Stimulated activated CD8-positive, alpha-beta memory T cell treated with anti-CD3 and anti-CD28 coated beads, Interleukin-12 subunit alpha, Interleukin-12 subunit beta, amount 100 ng/mL, for 24 hours (primary cell): ENCODE measurements at regions not wholly inside any gene's neighbourhood (a gene's known extent, or its start where the extent isn't known, plus 50 kb on each side); places are given as distances from the start of the nearest gene placed in this dataset.

Source experiments
- DNase-seq: peaks from one replicate; pipeline ENCODE4 v3.0.0-alpha.2; 2020; ENCODE audit errors: extremely low read depth

DNA sequence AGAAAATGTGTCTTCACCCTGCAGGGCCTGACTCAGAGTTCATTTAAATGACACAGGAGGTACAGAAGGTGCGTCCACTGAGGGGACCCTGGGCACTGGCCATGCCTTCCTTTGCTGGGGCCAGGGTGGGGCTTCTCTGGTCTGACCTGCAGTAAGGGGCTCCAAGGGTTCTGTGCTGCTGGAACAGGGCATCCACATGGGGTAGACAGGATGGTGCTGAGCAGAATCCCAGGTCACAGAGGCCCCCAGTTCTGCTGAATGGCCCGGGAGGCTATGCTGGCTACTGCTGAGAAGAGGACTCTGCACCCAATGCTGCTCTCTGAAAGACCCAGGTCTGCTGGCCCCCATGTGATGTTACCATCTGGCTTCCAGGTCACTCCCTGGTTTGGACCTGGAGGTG lies 150.4 kb upstream of the GGTLC1 start:
- no peak for DNase-seq

DNA sequence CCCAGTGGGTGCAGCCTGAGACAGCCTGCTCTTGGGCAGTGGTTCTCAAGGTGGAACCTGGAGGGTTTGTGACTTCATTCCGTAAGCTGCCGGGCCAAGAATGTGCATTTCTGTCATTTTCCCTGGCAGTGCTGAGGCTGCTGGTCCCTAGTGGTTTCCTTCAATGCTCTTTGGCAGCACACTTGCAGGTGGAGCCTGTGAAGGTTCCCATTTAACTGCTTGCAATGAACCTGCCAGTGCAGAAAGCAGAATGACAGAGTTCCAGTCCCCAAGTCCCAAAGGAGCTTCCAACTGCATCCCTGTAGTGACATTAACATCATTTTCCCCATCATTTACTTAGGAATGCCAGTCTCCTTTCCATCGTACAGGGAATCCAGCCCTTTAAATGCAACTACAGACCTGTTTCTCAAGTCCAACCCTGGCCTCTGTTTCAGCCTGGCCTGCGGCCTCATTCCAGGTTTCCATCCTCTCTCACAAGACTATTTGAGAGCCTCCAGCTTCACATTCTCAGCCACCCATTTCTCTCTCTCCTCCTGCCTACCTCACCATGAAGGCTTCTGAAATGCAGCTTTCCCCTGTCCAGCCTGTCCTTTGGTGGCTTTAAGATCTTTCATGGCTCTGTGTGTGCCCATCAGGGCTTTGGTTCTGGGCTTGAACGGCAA lies 149.7 kb upstream of the GGTLC1 start:
- DNase-seq: no peak

DNA sequence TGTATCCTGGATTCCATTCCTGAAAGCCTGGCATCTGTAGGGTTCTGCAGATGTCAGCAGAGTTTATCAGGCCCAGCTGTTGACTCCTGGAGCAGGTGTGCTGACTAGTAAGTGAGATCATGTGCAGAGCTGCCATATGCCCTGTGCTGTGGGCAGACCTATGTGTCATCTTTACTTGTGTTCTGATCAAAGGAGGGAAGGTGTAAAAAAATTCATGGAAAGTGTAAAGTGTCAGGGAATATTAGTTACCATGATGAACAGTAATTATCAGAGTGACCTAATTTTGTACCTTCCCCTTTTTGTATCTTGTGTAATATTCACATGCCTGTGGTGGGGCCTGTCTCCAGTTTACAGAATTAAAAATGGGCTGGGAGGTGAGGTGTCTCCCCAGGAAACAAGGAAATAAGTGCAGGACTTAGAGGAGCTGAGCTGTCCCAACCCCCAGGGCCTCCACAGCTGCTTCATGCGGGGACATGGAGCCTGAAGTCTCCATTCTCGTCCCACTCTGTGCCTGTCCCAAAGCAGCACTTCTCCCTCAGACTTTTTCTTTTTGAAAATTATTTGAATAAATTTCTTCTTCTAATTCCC lies 148.2 kb upstream of the GGTLC1 start:
- DNase-seq: no peak

DNA sequence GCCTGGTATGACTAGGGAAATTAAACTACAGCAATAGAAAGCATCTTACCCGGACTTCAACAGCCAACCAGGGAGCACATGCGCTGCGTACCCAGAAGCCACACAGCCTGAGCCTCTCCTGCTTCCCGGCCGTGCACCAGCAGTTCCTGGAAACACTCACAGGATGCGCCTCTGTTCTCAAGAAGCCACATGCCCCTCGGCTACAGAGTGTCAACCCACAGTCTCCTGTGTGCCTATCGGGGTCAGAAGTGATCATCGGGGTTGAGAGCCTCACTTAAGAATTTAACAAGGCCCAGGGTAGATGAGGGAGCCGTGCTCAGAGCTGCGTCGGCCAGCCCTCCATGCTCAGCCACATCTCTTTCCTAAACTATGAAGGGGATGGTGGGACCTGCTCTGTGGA lies 147.2 kb upstream of the GGTLC1 start:
- DNase-seq: no peak

DNA sequence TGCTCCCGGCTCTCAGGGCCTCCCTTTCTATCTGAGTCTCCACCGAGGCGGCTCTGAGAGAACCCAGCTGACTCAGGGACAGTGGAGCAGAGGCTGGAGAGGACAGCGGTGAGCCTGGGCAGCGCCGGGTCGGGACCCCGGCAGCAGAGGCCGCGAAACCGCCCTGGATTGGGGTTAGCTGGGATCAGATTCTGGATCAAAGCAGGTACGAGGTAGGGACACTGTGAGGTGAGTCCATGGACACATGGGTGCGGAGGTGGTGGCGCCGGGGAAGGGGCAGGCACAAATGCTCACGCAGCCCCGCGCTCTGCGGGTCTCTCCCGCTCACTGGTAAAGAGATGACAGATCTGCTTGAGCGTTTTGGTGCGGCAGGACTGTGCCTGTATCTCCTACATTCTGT lies 146.4 kb upstream of the GGTLC1 start:
- DNase-seq: no peak

DNA sequence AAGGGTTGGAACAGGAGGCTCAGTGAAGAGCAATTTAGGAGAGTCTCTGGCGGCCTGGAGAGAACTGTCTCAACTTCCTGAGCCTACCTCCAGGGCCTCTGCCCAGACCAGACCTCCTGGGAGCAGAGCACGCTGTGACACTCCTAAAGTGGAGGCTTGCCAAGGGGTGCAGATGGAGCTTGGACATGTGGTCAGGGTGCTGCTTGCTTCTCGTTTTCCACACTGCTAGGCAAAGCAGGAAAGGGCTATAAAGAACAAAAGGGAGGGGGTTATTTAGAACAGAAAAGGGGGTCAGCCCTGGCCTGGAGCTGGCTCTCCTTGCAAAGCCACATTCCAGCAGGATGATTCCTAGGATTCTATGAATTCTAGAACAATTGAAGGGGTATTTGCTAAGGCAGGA lies 145.7 kb upstream of the GGTLC1 start:
- no peak for DNase-seq

DNA sequence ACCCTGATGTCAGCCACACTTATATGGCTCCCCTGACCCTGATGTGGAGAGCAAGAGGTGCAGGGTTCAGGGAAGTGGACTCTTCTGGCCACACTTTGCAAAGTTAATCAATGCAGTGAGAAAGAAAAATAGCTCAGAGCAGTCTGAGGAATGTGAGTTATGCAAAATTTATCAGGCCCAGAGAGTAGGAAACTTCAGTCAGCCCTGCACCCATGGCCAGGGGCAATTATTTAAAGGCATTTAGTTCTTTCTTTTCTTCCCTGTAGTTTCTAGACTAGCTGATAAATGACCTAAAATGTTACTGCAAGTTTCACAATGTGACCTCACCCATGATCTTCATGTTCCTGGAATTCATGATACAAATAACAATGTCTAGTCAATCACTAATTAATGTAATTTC lies 143.7 kb upstream of the GGTLC1 start:
- no peak for DNase-seq

DNA sequence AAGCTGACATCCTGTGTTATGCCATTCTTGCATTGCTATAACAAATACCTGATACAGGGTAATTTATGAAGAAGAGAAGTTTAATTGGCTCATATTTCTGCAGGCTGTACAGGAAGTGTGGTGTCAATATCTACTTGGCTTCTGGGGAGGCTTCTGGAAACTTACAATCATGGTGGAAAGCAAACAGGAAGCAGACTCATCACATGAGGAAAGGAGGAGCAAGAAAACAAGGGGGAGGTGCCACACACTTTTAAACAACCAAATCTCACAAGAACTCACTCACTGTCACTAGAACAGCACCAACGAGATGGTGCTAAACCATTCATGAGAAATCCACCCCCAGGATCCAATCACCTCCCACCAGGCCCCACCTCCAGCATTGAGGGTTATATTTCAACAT lies 143.1 kb upstream of the GGTLC1 start:
- DNase-seq: no peak

DNA sequence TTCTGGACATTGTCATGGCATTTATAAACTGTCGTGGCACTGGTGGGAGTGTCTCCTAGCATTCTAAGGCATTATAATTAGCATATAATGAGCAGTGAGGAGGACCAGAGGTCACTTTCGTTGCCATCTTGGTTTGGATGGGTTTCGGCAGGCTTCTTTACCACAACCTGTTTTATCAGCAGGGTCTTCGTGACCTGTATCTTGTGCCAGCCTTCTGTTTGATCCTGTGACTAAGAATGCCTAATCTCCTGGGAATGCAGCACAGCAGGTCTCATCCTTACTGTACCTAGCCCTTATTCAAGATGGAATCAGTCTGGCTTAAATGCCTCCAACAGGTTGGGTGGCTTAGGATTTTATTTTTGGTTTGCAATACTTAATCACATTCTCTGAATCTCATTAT lies 142.7 kb upstream of the GGTLC1 start:
- no peak for DNase-seq

DNA sequence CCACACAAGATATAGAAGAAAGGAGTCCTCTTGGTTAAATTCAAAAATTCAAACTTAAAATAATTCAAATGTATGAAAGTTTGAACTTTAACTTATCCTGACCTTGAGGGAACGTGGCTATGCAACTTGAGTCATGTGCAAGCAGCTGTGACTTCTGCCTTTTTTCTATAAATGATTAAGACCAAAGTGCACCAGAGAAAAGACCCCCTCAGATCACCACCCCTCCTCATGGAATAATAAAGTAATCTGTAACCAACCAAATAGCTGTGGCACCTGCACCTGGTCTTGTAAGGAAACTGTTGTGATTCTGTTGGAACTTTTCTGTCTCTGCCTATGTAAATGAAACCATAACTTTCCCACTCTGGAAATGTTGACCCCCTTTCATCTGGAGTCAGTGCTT lies 141.1 kb upstream of the GGTLC1 start:
- DNase-seq: no peak

DNA sequence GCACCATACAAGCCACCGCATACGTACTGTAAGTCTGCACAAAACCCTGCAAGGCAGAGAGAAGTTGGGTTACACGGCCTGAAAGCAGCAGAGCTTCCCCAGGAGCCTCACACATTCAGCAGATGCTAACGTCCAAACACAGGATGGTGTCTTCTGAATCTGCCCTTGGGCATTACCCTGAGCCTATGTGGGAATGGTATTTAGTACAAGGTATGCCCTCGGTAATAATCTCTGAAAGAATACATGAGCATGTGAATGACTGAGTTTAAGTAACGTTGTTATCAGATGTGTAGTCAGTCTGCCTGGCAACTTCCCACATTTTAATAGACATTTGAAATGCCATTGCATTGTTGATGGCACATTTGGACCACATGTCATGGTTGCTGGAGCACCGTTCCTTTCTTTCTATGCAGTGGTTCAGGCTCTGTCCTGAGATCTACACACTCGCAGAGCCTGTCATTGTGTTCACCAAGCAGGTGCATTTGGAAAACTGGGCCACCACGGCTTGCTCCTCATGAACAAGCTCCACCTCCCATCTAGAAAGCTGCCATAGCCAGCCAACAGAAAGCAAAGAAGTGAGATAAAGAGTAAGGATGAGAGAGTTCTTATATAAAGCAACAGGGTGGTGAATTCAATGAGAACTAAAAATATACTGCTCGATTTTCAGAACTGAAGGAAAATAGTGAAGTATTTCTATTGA lies 136.5 kb upstream of the GGTLC1 start:
- DNase-seq: no peak

DNA sequence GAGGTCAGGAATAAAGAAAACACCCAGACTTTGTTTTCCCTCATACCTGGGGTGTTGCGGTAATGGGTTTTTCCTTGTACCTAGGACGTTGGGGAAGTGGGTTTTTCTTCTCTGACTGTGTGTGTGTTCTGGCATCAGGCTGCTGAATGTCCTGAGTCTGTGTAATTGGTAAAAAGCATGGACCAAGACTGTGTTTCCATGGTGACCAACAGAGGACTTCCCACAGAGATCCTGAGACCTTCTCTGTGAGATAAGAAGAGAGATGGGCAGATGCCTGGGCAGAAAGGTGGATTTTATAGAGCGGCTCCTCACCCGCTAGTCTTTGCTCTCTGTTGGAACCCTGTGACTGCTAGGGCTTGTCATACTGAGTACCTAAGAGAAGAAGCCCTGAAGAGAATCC lies 135.4 kb upstream of the GGTLC1 start:
- no peak for DNase-seq

DNA sequence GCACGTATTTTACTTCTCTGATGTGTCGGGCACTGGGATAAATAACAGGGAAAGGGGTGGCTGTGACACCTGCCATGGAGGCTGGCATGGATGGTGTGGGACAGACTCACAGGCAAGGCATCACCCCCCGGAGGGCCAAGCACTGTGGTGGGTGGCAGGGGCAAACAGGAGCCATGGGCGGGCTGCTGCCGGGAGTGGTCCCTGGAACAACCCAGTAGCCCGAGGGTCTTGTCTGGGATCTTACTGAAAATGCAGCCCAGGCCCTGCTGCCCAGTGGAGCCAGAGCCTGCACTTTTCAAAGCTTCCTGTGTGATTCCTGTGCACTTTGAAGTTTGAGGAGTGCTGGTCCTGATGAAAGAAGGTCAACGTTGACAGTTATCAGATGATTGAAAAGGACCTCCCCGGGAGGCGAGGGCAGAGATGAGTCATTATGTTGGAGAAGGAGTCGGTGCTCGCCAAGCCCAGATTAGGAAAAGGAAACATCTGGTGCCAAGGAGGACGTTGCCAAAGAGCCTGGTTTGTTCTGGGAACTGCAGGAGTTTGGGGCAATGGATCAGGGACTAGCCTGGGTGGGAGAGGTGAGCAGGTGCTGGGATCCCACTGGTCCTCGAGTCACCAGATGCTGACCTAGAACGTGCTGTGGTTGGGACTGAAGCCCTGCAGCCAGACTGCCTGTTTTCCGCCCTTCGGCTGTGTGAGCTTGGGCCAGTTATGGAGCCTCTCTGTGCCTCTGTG lies 130.0 kb upstream of the GGTLC1 start:
- no peak for DNase-seq

DNA sequence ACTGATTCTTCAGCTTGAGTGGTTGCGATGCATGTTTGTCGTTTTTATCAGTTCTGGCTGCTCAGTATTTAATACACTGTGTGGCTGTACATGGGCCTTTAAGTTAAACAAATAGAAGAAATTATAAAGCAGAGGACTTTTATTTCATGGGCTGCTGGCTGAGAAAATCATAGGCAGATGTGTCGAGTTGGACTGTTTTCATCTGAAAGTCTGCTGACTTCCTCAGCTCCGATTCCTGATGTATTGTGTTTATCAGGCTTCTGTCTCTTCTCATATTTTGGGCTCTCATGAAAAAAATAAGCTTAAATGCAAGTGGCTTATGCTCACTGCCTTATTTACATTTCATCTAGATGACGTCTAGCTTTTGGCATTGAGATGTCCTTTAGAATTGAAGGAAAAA lies 129.5 kb upstream of the GGTLC1 start:
- DNase-seq: no peak

DNA sequence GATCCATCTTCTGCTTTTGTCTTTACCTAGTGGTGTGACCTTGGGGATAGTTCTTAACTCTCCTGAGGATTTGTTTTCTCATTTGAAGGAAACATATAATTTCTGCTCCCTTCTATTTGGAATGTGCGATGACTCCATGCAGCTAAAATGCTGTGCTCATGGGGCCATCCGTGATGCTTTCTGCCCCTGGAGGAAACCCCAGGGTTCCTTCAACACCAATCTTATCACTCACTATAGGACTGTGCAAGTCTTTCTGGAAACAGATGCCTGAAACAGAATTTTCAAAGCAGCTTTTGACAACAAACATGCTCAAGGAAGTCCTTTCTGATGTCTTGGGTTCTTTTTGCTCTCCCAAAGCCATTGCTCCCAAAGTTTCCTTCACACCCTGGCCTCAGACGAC lies 128.8 kb upstream of the GGTLC1 start:
- DNase-seq: no peak

DNA sequence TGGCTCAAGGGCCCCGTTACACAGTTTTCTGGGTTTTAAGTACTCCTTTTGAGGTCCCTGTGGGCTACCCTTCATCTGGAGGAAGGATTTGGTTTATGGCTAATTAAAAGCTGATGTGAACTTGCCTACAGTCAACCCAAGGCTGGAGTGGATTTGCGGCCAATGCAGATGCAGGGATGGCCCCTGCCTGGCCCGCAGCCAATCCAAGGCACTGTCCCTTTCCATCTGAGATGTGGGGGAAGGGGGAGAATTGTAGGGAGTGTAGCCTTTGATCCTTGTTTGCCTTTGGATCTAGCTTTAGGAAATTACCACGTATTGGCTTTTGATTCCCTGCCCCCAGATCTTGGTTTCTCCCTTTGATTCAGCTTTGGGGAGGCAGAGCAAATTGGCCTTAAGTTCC lies 128.0 kb upstream of the GGTLC1 start:
- DNase-seq: no peak

DNA sequence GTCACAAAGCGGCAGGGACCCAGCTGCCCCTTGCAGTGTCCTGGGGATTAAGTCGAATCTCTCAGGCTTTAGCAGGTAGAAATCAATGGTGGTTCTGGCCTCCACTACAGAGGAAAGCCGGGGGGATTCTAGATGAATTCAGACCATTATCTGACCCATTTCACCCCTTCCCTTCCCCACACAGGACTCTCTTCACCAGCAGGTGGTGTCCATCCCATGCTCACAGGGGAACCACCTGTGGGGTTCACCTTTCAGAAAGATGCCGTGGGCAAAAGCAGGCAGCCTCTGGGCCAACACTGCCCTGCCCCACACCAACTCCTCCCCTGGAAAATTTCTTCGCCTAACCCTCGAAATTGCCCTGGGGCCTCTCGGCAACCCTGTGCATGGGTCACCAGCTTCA lies 123.8 kb upstream of the GGTLC1 start:
- no peak for DNase-seq

DNA sequence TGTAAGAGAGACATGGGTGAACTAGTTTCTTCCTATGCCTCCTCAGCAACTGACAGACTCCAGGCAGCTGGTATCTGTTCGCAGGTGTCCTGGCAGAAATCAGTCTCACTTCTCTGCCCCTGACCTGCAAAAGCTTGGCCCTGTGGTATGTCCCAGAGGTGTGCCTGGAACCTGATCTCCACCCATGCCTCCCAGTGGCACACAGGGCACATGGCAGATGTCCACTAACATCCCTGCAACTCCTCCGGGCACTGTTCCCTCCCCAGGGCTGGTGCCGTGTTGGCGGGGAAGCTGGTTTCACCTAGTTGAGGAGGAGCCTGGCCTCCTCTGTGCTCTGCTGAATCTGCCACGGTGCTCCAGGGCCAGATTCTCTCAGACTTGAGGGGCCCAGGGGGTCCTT lies 123.3 kb upstream of the GGTLC1 start:
- DNase-seq: no peak

DNA sequence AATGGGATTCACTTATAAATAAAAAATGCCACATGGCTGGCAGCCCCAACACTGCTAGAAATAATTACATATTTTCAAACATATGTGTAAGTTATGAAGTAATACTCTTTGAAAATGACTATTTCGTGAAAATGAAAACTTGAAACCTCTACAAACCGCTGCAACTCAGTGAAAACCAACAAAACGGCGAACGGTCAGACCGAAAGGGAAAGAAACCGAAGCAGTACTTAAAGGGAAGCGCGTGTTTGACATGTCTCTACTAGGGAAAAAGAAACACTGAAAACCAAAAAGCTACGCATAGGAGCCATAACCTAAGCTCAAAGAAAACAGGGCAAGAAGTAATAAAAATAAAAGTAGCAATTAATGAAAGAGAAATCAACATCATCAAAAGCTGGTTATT lies 121.0 kb upstream of the GGTLC1 start:
- no peak for DNase-seq

DNA sequence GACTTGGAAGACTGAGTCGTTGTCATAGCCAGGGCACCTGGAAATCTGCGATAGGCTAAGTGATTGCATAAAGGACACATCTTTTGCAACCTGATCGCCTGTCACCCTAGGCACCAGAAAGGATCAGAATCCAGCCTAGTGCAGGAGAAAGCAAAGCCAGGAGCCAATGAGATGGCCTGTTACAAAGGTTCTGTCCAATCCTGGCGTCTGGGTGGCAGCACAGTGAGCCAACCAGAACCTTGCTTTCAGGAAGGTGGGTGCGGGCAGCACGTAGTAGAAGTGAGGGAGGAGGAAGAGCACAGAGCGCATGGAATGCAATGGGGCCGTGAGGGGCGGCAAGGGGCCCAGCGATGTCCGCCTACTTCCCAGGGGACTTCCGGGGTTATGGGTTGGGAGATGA lies 120.4 kb upstream of the GGTLC1 start:
- DNase-seq: no peak

DNA sequence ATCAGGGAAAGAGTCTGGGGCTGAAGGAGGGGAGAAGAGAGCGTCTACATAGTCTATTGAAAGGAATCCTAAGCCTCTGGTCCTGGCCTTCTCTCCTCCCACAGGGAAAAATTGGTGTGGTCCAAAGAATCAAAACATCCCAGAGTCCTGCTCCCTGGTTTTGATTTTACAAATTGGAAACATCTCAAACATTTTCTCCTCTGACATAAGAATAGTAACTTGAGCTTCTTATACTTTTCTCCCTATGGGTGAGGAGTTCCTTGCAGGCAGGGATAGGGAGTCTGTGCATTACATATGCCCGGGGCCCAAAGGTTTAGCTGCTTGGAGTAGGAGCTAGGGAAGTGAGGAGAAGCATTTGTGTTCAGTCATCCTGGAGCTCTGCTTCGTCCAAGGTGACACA lies 120.0 kb upstream of the GGTLC1 start:
- no peak for DNase-seq

DNA sequence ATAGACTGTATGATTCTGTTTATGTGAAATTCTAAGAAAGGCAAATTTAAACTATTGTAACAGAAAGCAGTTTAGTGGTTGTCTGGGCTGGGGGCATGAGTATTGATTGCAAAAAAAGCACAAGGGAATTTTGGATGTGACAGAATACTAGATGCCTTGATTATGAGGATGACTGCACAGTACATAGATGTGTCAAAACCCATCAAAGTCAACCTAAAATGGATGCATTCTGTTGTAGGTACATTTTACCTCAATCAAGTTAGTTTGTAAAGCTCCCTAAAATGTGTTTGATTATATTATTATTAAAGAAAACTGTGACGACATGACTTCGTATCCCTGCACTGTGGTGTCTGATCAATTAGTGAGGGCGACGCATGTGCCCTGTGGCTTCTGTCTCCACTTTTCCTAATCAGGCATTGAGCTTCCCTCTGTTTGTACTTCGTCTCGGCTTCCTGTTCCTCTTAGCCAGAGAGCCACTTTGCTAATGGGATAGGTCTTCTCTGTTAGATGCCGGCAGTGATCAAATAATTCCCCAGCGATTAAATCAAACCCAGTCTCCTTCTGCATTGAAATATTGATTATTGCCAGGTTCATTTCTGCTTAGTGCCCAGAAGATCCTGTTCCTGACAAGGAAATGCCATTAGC lies 118.3 kb upstream of the GGTLC1 start:
- no peak for DNase-seq
